ENCODE measurements at regions not wholly inside any gene's neighbourhood (a gene's known extent, or its start where the extent isn't known, plus 50 kb on each side); places are given as distances from the start of the nearest gene placed in this dataset.

DNA sequence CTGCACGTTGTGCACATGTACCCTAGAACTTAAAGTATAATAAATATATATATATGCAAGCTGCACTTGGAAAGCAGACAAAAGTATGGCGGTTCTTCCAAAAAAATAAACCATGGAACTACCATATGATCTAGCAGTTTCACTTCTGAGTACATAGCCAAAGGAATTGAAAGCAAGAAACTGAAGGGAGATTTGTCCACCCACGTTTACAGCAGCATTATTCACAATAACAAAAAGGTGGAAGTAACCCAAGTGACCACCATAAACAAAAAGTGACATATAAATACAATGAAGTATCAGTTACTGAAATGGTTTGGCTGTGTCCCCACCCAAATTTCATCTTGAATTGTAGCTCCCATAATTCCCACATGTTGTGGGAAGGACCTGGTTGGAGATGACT lies 525.3 kb upstream of the CELF2 start:
- 73% methylated on average over 3 of the region's 3 CpGs for WGBS

DNA sequence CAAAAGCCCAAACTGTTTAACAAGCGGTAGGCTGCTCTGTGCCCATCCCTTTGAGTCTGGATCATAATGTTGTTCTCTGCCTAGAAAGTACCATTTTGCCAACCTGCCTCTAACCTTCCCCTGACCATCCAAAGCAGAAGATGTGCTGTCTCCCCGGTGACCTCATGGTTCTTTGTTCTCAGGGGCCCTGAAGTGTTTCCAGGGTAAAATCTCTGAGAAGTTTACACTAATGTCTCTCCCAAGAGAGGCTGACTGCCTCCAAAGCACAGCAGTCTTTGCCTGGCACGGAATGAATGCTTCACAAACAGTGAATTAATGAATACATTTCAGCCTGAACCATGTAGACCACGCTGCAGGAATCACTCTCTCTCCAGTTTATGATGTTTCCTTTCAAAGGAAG lies 523.8 kb upstream of the CELF2 start:
- H3K36me3 ChIP-seq: no peaks in the 10 kb centered on the region
- H3K4me1 ChIP-seq (replicated peaks): no peaks in the 10 kb centered on the region
- H3K4me3 ChIP-seq: no peak overlapping the region
- 84% methylated on average over 4 of the region's 4 CpGs for WGBS
- H3K27me3 ChIP-seq (replicated peaks; ENCODE audit: insufficient read depth): no peaks in the 10 kb centered on the region
- TF ChIP-seq POLR2A (IDR thresholded peaks at IDR 0.05): no peak
- TF ChIP-seq POLR2AphosphoS5 (IDR thresholded peaks at IDR 0.05): no peak
- intact Hi-C loops (cut with DNase I): no loop called here
- H3K27ac ChIP-seq: no peak overlapping the region
- no peaks in the 10 kb centered on the region for H3K9me3 ChIP-seq
- DNase-seq (ENCODE audit: low spot score): no peak

More for the DNA sequence above, 525.3 kb upstream of the CELF2 start:
- no peaks in the 10 kb centered on the region for H3K36me3 ChIP-seq
- intact Hi-C loops (cut with DNase I): no loop called here
- no peak overlapping the region for H3K27ac ChIP-seq
- no peak for DNase-seq (ENCODE audit: low spot score)
- H3K4me3 ChIP-seq: no peak overlapping the region
- TF ChIP-seq, protein P1, sequence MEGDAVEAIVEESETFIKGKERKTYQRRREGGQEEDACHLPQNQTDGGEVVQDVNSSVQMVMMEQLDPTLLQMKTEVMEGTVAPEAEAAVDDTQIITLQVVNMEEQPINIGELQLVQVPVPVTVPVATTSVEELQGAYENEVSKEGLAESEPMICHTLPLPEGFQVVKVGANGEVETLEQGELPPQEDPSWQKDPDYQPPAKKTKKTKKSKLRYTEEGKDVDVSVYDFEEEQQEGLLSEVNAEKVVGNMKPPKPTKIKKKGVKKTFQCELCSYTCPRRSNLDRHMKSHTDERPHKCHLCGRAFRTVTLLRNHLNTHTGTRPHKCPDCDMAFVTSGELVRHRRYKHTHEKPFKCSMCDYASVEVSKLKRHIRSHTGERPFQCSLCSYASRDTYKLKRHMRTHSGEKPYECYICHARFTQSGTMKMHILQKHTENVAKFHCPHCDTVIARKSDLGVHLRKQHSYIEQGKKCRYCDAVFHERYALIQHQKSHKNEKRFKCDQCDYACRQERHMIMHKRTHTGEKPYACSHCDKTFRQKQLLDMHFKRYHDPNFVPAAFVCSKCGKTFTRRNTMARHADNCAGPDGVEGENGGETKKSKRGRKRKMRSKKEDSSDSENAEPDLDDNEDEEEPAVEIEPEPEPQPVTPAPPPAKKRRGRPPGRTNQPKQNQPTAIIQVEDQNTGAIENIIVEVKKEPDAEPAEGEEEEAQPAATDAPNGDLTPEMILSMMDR (IDR thresholded peaks at IDR 0.05): no peak
- TF ChIP-seq POLR2AphosphoS5 (IDR thresholded peaks at IDR 0.05) (no peak), POLR2A (IDR thresholded peaks at IDR 0.05) (no peak)
- H3K9me3 ChIP-seq: no peaks in the 10 kb centered on the region
- no peaks in the 10 kb centered on the region for H3K4me1 ChIP-seq (replicated peaks)
- no peaks in the 10 kb centered on the region for H3K27me3 ChIP-seq (replicated peaks; ENCODE audit: insufficient read depth)

DNA sequence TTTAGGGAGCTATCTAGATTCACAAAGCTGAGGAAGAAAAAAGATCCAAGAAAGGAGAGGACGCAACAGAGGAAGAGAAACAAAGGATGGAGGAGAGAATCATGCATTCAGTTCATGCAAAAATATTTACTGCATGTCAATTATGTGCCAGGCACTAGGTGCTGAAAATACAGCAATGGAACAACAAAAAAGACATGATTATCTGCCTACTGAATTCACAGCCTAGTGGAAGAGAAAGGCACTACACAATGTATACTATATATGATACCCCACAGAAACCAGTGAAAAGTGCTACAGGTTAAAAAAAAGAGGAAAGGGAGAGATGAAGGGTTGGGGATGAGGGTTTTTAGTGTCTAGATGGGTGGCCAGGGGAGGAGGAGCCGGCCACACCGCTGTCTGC lies 520.4 kb upstream of the CELF2 start:
- Histone ChIP-seq H3K4me3 (no peak overlapping the region), H3K4me1 (replicated peaks) (no peaks in the 10 kb centered on the region), H3K9me3 (no peaks in the 10 kb centered on the region), H3K36me3 (no peaks in the 10 kb centered on the region), H3K27ac (no peak overlapping the region), H3K27me3 (replicated peaks; ENCODE audit: insufficient read depth) (no peaks in the 10 kb centered on the region)
- intact Hi-C loops (cut with DNase I): no loop called here
- TF ChIP-seq POLR2A (IDR thresholded peaks at IDR 0.05): no peak
- TF ChIP-seq POLR2AphosphoS5 (IDR thresholded peaks at IDR 0.05): no peak
- DNase-seq (ENCODE audit: low spot score): no peak
- whole genome bisulfite sequencing: 97% methylated on average over 3 of the region's 3 CpGs

DNA sequence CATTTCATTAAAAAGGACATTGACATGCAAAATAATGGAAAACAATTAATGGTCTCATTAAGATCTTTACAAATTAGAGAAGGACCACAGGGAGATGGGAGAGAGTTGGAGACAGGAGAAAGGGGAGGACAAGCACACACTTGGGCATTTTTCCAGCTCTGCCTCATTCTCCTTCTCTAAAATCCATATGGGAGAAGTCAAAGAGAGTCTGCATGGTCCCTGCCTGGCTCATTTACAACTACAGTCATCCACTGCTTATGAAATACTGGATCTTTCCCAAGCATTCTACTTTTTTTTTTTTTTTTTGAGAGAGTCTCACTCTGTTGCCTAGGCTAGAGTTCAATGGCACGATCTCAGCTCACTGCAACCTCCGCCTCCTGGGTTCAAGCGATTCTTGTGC lies 518.9 kb upstream of the CELF2 start:
- no peaks in the 10 kb centered on the region for H3K27me3 ChIP-seq (replicated peaks; ENCODE audit: insufficient read depth)
- H3K9me3 ChIP-seq: no peaks in the 10 kb centered on the region
- WGBS: 92% methylated on average over 3 of the region's 3 CpGs
- no peak overlapping the region for H3K4me3 ChIP-seq
- DNase-seq (ENCODE audit: low spot score): no peak
- TF ChIP-seq, protein P1 (IDR thresholded peaks at IDR 0.05): no peak
- no peak for TF ChIP-seq POLR2AphosphoS5 (IDR thresholded peaks at IDR 0.05)
- TF ChIP-seq POLR2A (IDR thresholded peaks at IDR 0.05): no peak
- H3K27ac ChIP-seq: no peak overlapping the region
- no peaks in the 10 kb centered on the region for H3K4me1 ChIP-seq (replicated peaks)
- H3K36me3 ChIP-seq: no peaks in the 10 kb centered on the region
- intact Hi-C loops (cut with DNase I): no loop called here

DNA sequence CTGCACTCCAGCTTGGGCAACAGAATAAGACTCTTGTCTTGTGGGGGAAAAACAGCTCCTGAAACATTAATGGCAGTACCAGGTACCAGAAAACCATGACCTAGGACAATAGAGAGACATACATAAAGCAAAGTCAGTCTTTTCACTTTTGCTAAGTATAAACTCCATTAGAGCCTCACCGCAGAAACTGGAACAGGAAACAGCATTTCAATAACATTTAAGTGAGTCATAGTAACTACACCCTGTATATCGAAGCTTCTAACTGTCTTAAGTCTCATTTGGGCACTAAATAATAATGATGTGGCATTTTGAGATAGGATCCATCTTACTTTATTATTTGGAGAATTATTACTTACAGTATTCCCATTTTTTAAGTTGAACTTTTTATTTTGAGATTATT lies 517.8 kb upstream of the CELF2 start:
- Histone ChIP-seq H3K4me3 (no peak overlapping the region), H3K4me1 (replicated peaks) (no peaks in the 10 kb centered on the region), H3K9me3 (no peaks in the 10 kb centered on the region), H3K27ac (no peak overlapping the region), H3K27me3 (replicated peaks; ENCODE audit: insufficient read depth) (no peaks in the 10 kb centered on the region), H3K36me3 (no peaks in the 10 kb centered on the region)
- DNase-seq (ENCODE audit: low spot score): no peak
- TF ChIP-seq POLR2AphosphoS5 (IDR thresholded peaks at IDR 0.05) (no peak), POLR2A (IDR thresholded peaks at IDR 0.05) (no peak)
- TF ChIP-seq, protein P1 (IDR thresholded peaks at IDR 0.05): no peak
- intact Hi-C loops (cut with DNase I): no loop called here
- WGBS: 76% methylated on average over 2 of the region's 2 CpGs

DNA sequence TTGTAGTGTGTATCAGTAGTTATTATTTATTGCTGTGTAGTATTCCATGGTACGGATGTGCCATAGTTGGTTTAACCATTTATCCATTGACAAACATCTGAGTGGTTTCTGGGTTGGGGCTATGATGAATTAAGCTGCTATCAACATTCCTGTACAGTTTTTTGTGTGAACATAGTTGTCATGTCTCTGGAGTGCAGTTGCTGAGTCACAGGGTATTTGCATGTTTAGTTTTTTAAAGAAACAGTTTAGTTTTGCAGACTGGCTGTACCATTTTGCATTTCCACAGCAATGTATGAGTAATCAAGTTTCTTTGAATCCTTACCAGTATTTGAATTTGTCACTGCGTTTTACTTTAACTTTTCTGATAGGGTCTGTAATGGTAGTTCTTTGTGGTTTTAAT lies 516.7 kb upstream of the CELF2 start:
- no peaks in the 10 kb centered on the region for H3K36me3 ChIP-seq
- 91% methylated on average over 2 of the region's 2 CpGs for WGBS

More for the DNA sequence above, 516.7 kb upstream of the CELF2 start:
- no peaks in the 10 kb centered on the region for H3K9me3 ChIP-seq
- no peaks in the 10 kb centered on the region for H3K27me3 ChIP-seq (replicated peaks; ENCODE audit: insufficient read depth)
- TF ChIP-seq POLR2AphosphoS5 (IDR thresholded peaks at IDR 0.05) (no peak), POLR2A (IDR thresholded peaks at IDR 0.05) (no peak)
- TF ChIP-seq, protein P1 (IDR thresholded peaks at IDR 0.05): no peak
- intact Hi-C loops (cut with DNase I): no loop called here
- no peaks in the 10 kb centered on the region for H3K4me1 ChIP-seq (replicated peaks)
- no peak overlapping the region for H3K27ac ChIP-seq
- H3K4me3 ChIP-seq: no peak overlapping the region
- no peak for DNase-seq (ENCODE audit: low spot score)
